NCI-H446 (cell line): ENCODE measurements at regions not wholly inside any gene's neighbourhood (a gene's known extent, or its start where the extent isn't known, plus 50 kb on each side); places are given as distances from the start of the nearest gene placed in this dataset.

ENCODE experiments used
- DNase-seq, 2 experiments: peaks; one replicate each; lab custom pipeline; 2025; lab: John Stamatoyannopoulos, UW

GRCh38 chr10:131445623-131446022 is 134.1 kb upstream of the TCERG1L start:
- DNase-seq: no peak

GRCh38 chr10:131446171-131446570 is 134.7 kb upstream of the TCERG1L start:
- DNase-seq: no peak

GRCh38 chr10:131448171-131448570 is 136.7 kb upstream of the TCERG1L start:
- no peak for DNase-seq

DNA sequence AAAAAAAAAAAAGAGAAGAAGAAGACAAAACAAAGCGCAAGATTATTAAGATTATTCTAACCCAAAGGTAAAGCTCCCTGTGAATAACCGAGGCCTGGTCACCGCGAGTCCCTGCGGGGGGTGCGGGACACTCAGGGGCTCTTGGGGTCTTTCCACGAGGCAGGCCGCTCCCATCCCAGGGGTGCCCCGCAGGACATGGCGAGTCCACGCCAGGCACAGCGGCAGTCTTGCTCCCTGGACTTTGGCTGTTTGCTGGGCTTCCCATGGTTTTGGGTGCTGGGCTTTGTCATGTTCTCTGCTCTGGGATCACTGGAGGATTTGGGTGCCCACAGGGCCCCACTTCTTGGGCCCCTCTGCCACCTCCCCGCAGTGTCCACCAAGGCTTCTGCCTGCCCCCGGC is 137.4 kb upstream of the TCERG1L start:
- DNase-seq: no peak

DNA sequence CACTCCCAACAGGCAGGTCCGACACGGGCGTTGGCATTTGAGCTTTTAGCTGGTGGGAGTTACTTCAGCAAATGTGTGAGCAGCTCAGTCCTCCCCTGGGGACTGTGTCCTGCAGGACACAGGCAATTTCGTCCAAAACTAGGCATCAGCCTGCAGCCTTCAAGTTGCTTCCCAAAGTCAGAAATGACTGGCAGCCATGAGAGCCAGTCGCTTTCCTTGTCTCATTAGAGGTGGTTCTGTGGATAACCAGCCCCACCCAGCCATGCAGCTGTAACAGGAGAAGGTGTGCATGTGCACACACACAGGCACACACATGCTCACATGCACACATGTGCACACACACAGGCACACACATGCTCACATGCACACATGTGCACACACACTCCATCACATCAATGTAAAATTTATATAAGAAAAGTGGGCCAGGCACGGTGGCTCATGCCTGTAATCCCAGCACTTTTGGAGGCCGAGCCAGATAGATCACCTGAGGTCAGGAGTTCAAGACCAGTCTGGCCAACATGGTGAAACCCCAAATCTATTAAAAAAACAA is 138.8 kb upstream of the TCERG1L start:
- no peak for DNase-seq

GRCh38 chr10:131451407-131452015 is 140.0 kb upstream of the TCERG1L start:
- DNase-seq: no peak

- no peak for DNase-seq
These were observed 141.6 kb upstream of the TCERG1L start for GRCh38 chr10:131452926-131453720.

- DNase-seq: peak in 1 of 2 experiments; percentile 8
These were observed 142.5 kb upstream of the TCERG1L start for GRCh38 chr10:131453721-131454634.

- no peak for DNase-seq
These were observed 144.9 kb upstream of the TCERG1L start for GRCh38 chr10:131456411-131456810.

DNA sequence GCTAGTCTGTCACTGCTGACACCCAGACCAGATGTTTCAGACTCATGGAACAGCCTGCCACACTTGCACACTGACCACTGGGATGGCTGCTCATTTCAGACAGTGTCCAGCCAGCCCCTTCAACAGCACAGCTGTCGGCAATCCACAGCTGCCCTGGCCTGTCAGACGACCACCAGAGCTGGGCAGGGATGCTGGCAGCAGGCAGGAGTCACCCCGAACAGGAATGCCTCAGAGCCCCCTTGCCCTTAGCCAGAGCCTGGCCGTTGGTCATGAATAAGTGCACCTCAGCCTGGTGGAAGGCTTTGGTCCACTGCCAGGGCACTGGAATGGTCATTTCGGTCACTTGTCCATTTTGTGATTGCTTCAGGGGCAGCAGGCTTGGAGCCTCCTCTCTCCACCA is 149.6 kb upstream of the TCERG1L start:
- no peak for DNase-seq

DNA sequence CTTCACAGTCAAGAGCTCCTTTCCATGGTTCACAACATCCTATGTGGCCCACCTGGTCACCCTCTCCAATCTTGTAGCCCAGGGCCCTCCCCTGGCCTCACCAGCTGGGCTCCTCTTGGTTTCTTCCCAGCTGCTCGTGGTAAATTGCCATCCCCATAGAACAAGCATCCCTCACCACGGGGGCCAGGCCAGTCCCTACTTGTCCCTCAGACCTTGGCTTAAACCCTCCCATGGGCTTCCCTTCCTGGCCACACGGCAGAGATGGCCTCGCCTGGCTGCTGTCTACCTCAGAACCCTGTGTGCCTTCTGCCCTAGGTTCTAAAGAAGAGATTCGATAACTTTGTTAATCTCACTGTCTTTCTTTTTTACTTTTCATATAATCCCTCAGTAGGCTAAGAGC is 153.3 kb upstream of the TCERG1L start:
- DNase-seq: no peak

GRCh38 chr10:131469551-131469950 is 158.0 kb upstream of the TCERG1L start:
- no peak for DNase-seq

DNA sequence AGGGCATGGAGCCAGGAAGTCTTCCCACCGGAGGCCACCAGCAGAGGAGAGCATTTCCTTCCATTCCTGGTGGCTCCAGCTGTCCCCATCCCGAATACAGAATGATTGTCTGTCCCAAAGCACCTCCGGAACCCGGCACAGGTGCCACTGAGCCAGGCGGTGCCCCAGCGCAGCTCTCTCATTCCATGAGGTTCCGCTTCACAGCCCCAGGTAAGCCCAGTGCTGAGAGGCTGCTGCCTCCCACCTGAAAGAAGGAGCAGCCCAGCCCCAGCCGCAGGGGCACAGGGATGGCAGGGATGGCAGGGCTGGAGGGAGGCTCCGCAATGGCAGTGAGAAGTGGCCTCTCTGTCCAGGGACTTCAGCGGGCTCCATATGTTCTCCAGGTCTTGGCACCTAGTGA is 162.1 kb upstream of the TCERG1L start:
- DNase-seq: no peak

DNA sequence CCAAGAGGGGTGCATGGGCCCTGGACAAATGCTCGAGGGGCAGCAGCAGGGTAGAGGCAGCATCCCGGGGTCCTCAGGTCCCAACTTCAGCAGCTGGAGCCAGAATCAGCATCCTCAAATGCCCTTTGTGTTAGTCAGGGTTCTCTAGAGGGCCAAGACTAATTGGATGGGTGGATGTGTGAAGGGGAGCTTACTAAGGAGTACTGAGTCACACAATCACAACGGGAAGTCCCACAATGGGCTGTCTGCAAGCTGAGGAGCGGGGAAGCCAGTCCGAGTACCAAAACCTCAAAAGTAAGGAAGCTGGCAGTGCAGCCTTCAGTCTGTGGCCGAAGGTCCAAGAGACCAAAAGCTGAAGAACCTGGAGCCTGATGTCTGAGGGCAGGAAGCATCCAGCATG is 162.9 kb upstream of the TCERG1L start:
- no peak for DNase-seq

GRCh38 chr10:131475043-131475442 is 163.5 kb upstream of the TCERG1L start:
- DNase-seq: no peak

DNA sequence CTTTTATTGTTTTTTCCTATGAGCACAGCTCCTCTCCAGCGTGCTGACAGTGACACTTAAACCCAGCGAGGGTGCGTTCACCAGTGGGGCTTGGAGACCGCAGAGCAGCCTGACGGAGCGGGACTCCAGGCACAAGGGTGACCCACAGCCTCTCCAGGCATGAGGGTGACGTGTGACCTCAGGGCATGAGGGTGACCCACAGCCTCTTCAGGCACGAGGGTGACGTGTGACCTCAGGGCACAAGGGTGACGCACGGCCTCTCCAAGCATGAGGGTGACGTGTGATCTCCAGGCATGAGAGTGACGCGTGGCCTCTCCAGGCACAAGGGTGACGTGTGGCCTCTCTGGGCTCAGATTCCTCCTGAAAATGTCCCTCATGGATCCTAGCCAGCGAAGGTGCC is 164.3 kb upstream of the TCERG1L start:
- no peak for DNase-seq

GRCh38 chr10:131477457-131478121 is 166.1 kb upstream of the TCERG1L start:
- no peak for DNase-seq

GRCh38 chr10:131478377-131478989 is 167.0 kb upstream of the TCERG1L start:
- no peak for DNase-seq

DNA sequence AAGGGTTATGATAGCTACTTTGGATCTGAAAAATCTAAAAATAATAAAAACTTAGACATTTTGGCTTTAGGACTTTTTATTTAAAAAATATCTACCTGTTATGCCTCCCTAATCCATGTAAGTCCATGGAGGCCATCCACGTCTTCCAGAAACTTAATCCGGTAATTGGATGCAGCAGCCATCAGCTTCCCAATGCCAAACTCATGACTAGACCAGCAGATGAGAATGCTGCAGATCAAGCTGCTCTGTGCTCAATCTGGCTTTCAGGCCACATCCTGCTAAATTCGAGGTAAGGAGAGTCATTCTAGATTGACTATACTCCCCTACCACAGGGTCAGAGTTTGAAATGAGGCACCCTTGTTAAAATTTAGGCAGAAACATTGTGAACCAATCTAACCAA is 168.5 kb upstream of the TCERG1L start:
- no peak for DNase-seq

GRCh38 chr10:131480861-131481260 is 169.3 kb upstream of the TCERG1L start:
- no peak for DNase-seq

- DNase-seq: no peak
These were observed 174.2 kb upstream of the TCERG1L start for GRCh38 chr10:131485732-131486131.
